GM18499 (cell line): ENCODE measurements at regions not wholly inside any gene's neighbourhood (a gene's known extent, or its start where the extent isn't known, plus 50 kb on each side); places are given as distances from the start of the nearest gene placed in this dataset.
"Not testable (repeated sequence)": the region's sequence is repeated elsewhere in the genome, so short reads cannot be mapped to it uniquely, and the experiment has no call there.

Source experiments
- ATAC-seq: cut with Tn5 transposase; IDR thresholded peaks from one replicate; pipeline ENCODE4 v1.9.1; 2021; ENCODE audit warnings: moderate number of reproducible peaks; ENCODE audit not compliant: insufficient read depth, unreplicated experiment

DNA sequence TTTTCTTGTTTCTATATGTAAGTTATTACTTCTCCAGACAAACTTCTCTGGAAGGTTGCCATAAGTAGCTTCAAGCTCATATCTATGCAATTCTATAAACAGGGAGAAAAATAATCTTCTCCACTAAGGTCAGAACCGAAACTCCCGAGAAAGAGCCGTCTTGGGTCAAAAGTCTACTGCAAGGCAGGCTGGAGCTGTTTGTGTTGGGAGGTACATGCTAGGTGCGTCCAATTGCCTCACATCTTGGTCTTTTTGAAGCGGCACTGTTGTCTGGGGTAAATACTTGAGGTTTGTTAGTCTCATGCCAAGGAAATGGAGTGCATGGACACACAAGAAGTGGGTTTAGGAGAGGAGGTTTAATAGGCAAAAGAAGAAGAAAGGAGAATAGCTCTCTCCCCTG is 674.7 kb upstream of the TMEM132C start:
- no peak for ATAC-seq

DNA sequence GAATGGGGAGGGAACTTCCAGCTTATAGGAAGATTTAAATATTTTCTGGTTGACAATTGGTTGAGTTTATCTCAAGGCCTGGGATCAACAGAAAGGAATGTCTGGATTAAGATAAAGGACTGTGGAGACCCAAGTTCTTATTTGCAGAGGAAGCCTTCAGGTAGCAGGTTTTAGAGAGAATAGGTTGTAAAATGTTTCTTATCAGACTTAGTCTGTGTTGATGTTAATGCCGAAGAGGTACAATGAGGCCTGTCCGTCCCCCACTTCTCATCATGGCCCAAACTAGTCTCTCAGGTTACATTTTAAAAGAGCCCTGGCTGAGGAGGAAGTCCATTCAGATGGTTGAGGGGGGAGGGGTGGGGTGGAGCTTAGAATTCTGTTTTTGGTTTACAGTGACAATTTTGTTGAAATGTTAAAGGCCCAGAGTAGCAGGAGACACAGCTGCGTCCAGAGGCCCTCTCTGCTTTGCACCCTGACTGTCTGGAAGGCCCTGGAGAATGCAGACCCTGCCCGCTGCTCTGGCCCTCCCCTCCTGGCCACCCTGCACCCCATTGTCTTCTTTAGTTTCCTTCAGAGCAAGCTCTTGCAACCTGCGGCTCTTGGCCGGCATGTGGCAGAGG is 672.5 kb upstream of the TMEM132C start:
- ATAC-seq: no peak

DNA sequence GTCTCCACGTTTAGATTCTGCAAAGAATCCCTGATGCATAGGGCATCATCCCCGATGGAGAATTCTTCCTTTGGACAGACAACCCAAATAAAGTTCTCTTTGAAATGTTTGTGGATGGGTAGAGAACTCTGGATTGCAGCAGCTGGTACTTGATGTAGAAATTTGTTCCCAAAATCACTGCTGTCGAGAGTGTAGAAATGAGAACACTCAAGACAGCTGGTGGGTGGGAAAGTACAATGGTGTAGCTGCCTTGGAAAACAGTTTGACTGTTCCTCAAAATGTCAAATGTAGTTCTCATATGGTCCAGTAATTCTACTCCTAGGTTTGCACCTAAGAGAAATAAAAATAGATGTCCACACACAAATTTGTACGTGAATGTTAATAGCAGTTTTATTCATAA is 671.5 kb upstream of the TMEM132C start:
- no peak for ATAC-seq

DNA sequence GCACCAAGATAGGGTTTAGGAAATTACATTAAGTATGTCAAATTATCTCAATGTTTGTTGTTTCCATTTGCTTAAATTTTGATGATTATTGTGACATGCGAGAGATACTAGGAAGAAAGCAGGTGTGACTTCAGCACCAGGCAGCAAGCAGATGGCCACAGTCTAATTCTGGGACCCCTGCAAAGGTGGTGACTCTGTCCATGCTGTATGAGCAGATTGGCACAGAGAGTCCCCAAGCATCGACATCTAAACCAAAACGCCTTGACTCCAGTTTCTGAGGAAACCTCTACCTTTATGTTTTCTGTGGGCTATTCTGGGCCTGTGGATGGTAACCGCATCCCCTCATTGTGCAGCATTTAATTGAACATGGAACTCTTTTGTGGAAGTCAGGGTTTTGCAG is 670.1 kb upstream of the TMEM132C start:
- ATAC-seq: no peak

DNA sequence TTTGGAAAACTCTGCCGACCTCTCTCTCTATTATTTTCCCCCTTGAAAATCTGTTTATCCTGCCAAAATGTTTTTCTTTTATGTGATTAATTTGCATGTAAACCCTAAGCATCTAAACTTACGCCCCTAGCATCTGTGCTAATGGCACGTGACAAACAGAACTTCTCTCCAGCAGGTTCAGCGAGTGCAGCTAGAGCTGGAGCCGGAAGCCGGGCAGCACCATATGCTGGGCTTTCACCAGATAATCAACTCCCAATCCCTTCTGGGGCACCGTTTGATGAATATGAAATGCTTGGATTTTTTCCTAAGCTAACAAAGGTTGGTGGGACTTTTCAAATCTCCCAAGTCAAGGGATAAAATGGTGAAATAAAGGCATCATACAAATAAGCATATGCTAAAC is 667.5 kb upstream of the TMEM132C start:
- no peak for ATAC-seq

DNA sequence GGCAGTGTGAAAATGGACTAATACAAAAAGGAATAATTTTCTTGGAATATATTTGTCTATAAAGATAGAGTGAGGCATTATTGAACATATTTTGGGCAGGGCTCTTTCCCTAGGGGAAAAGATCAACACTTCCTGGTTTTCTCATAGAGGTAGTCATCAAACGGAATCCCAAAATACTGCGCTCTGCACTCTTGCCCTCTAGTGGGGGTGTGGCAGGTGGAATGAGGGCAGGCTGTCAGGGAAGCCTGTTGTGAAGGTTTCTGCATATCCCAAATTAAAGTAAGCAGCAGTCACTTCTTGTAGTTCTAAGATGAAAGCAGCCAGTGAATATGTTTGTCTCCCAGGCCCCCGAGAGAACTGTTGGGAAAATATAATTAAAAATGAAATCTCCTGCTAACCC is 666.8 kb upstream of the TMEM132C start:
- ATAC-seq: no peak

DNA sequence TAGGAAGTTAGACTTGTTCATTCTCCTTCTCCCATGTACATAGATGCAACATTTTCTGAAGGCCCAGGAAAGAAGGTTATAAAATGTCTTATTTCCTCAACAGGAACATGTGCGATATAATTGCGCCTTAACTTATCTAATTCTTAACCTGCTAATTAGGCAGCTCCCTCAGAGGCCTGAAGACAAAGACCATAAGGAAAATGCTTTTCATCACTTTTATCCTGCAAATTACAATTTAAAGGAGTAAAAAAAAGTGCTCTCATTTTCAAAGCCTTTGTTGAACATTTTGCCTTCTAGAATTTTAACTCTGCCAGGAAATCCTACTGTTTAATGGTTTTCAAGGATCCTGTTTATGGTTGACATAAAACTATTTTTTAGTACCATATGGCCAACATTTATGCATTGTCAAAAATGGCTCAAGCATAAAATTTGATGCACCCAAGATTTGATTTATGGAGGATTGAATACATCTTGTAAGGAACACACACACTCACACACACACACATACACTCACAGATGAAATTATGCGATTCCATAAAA is 660.4 kb upstream of the TMEM132C start:
- no peak for ATAC-seq

DNA sequence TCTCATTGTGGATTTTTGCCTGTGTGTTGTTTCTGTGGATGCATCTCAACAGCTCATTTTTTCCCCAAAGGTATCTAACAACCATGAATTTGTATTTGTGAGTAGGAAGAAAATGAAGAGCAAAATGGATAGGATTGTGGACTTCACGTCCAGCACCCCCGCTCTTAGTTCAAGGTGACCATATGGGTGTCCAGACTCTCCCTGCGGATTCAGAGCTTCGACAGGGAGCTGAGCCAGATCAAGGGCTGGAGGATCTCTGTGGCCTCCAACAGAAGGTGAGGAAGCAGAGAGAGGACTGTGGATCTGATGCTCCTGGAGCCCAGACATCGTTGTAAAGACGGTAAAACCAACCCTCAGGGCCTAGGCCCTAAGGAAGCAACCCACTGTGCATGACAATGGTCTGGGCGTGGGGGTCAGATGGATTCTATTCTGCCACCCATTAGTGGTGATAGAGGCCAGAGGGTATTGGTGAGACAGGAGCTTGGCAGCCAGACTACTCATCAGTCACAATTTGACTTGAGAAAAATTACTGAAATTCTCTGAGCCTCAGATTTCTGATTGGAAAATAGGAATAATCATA is 659.7 kb upstream of the TMEM132C start:
- no peak for ATAC-seq

DNA sequence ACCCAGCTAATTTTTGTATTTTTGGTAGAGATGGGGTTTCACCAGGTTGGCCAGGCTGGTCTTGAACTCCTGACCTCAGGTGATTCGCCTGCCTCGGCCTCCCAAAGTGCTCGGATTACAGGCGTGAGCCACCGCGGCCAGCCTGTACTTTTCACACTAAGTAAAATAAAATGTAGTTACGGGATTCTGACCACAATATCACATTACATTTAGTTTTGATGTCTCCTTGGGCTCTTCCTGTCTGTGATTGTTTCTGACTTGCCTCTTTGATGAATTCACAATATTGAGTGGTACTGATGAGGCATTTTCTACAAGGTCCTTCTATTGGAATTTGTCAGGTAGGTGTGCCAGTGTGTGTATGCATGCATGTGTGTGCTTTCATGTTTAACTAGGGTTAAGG is 658.6 kb upstream of the TMEM132C start:
- not testable (repeated sequence) for ATAC-seq

DNA sequence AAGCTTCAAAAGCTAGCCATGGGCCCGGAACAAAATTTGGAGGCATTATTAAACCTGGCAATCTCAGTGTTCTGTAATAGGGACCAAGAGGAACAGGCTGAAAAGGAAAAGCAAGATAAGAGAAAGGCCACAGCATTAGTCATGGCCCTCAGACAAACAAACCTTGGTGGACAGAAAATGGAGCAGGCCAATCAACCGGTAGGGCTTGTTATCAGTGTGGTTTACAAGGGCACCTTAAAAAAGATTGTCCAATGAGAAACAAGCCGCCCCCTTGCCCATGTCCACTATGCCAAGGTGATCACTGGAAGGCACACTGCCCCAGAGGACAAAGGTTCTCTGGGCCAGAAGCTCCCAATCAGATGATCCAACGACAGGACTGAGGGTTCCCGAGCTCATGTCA is 653.9 kb upstream of the TMEM132C start:
- no peak for ATAC-seq

DNA sequence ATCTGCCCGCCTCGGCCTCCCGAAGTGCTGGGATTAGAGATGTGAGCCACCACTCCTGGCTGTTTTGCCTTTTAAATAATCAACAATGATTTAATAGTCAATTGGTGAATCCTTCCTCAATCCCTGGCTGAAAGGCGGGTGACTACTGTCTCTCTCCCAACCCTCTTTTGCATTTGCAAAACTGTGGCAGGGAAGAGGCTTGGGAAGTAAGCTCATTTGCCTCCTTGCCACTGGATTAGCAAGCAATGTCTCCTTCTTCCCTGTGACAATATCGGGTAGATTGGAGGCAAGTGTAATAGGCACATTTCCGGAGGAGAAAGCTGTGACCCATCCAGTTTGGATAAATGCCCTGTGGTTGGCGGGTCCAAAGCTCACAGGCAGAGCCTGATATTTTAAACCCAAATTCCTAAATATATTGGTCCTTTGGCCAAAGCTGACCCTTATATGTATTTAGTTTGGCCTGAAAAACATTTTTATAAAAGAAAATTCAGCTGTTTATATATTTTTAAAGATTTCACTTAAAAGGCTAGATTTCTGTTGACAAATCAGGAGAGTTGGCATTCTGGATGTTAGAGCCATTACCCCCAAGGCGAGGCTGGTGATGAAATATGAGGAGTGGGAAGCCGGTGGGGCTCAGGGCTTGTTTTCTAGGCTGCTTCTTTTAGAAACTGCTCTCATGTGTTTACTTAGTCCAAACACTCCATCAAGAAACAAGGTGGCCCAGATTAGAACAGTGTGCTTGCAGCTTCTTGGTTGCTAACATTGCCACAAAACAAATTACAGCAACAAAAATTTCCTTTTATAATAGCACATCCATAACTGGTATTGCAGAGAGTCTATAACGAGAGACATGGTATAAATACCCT is 646.9 kb upstream of the TMEM132C start:
- no peak for ATAC-seq

DNA sequence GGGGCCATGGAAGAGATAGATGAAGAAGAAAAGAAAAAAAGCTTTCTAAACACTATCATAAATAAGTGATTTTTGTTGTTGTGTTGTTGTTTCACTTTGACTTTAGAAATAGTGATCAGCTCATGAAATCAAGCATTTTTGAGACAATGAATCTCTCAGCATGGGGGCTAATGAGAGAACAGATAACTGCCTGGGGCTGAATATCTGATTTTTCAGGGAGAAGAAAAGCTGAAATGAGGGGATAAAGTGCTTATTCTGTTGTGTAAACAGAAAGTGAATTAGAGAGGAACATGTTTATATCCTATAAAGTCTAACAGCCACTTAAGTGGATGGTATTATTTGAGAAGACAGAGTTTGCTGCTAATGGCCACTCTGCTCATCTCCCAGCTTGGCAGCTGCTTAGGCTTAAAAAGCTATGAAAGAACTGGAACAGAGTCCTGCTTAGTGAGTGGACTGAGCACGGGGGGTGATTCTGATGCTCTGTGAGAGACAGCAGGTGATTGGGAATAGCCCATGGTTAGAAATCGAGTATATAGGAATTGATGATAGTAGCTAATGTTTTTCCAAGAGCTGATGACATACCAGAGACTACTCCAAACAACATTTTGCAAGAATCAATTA is 646.1 kb upstream of the TMEM132C start:
- ATAC-seq: no peak

DNA sequence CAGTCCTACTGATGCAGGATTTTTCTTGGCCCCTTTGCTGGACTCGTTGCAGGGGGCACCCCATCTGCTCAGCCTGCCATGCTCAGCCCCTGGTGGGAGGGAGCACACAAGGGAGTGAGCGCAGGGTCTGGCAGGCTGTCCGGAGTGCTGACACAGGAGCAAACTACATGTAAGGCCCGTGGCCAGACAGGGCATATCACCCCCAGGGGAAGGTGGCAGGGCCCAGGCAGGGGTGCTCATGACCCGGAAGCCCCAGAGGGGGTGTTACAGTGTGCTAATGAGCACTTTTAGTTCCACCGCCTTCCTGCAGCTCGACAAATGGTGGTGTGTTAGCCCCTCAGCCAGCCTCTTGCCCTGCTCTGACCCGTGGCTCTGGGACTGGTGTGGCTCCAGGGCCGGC is 645.6 kb upstream of the TMEM132C start:
- ATAC-seq: no peak

DNA sequence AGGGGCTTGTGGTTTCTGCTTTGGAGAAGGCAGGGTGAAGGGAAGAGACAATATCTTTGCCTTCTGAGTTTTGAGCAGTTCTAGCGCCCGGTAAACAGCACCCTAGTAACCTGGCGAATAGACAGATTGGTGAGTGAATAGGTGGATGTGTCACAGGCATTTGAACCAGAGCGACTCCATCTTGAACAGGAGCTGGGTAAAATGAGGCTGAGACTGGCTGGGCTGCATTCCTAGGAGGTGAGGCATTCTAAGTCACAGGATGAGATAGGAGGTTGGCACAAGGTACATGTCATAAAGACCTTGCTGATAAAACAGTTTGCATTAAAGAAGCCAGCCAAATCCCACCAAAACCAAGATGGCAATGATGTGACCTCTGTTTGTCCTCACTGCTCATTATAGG is 643.6 kb upstream of the TMEM132C start:
- ATAC-seq: no peak

DNA sequence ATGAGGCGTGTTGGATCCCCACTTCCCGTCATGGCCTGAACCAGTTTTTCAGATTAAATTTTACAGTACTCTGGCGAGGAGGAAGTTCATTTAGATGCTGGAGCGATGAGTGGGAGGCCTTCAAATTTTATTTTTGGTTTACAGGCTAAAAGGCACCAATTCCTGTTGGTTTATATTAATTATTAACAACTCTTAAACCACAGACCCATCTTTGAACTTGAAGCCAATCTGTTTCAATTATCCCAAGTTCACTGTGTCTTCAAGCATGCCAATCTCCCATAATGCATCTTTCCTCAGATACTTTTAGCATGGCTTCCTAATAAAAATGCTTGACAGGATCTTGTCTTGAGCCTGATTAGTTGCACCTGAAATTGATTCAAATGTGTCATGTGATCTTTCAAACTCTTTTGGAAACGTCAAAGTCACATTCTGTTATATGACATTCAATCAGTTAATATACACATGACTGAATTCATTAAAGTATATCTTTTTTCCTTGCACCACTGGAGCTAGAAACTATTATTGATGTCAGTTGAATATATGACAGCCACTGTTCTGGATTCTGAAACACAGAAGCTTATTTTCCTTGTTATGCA is 641.7 kb upstream of the TMEM132C start:
- ATAC-seq: no peak

DNA sequence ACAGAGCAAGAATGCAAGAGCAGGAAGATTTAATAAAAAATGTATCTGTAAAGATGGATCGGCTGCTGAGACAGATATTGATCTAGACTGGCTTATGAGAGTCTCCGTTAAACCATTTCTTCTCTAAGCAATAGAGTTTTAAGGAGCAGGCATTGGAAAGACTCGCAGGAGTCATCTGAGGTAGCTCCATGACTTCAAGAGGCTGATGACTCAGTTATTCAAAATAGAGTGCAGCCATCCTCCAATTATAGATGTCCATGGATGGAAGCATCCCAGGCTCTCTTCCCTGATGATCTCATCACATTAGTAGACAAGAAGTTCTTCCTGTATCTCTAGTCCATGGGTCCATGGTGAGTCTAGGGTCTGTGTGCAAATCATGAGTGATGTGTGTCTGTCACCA is 638.3 kb upstream of the TMEM132C start:
- ATAC-seq: no peak

DNA sequence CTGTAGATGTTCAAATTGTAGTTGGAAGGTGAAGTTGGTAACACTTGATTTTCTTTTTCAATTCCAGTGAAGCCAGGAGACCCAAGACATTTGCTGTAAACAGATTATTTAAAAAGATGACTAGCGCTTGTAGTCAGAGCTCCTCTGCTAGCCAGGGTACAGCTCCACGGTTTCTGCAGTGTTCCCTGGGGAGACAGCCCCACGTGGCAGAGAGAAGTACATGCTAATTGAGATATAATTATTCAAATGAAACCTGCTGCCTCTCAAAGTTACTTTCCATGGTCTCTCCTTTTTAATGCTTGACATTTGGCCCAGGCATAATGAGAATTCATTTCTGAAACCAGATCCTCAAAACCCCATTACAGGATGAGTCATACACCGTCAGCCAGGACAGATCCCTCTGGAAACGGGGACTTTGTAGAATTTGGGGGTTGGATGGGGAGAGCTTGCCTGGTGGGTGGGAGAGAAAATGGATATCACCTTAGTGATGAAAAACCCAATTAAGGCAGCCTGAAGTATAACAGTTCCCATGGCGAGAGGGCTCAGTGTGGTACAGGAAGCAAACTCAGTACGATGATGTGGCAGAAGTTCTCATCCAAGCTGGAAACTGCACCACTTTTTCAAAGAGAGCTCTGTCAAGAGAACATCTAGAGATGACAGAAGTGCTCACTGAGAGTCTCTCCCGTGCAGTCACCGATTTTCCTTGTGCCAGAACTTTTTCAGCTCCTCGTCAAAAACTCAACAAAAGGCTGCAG is 637.7 kb upstream of the TMEM132C start:
- ATAC-seq: no peak

DNA sequence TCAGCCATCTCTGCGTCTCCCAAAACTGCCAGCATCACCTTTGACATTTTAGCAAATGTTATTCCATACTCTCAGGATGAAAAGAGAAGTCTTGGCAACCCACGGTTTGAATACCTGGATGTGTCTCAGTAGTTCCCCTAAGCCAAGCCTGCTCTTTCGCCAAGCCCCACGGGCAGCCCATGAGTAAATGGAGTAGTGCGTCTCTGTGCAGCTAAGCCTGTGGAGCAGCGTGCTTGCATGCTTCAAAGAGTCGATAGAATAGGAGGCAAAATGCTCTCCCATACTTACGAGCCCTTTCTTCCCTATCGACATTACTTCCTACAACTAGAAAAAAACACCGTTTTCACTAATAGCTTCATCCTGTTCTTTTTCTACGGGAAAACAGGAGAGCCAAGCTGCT is 634.5 kb upstream of the TMEM132C start:
- ATAC-seq: no peak

DNA sequence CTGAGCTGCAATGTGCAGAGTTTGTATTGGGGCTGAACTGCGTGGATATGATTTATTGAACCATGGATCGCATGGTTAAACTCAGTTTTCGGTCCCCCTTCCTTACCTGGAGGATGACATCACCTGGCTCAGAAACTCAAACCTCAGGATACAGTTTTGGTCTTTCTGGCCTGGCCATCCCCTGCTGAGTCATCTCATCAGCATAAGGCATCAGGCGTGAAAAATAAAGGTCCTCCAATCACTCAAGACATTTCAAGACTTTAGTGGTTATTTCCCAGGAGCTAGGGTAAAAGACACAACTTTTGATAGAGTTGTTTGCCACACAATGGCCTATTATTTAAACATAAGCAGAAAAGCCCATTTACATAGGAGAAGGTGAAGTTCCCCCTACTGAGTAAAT is 631.1 kb upstream of the TMEM132C start:
- no peak for ATAC-seq

DNA sequence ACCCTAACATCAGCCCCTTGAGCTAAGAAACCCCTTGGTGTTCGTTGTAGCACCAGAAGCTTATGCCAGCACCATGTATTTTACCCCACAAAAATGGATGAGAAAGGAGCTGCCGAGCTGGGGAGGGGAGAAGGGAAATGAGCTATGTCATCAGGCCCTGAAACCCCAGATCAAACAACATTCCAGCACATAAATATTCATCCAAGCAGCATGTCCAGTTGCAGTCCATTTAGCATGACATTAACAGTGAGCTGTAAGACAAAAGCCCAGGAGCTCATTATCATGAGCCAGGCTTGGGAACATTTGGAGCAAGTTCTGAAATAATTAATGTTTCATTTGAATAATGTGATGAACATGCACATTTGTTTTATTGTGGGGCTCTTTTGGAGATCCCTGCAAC is 630.1 kb upstream of the TMEM132C start:
- no peak for ATAC-seq
